Activated CD4-positive, alpha-beta T cell treated with anti-CD3 and anti-CD28 coated beads for 36 hours (primary cell): ENCODE measurements at regions not wholly inside any gene's neighbourhood (a gene's known extent, or its start where the extent isn't known, plus 50 kb on each side); places are given as distances from the start of the nearest gene placed in this dataset.
"Not testable (repeated sequence)": the region's sequence is repeated elsewhere in the genome, so short reads cannot be mapped to it uniquely, and the experiment has no call there.

Experiments used
- ATAC-seq: fragments of 200-7000 bp; cut with Tn5 transposase; one replicate; pipeline ENCODE4 v1.10.0; 2021; ENCODE audit warnings: mild to moderate bottlenecking, moderate library complexity
- CTCF ChIA-PET: fragments of 350-600 bp; sonication (Branson Sonifier 250); formaldehyde crosslinking; loops from one replicate; lab custom pipeline; 2021; ENCODE audit warnings: antibody characterized with exemption; lab: Charles Lee
- POLR2A ChIA-PET: fragments of 350-600 bp; sonication (Branson Sonifier 250); formaldehyde crosslinking; loops from one replicate; lab custom pipeline; 2021; ENCODE audit warnings: antibody characterized with exemption, inconsistent platforms; lab: Charles Lee
- DNase-seq: peaks from one replicate; pipeline ENCODE4 v3.0.0-alpha.2; 2020
- H3K27ac Mint-ChIP-seq: one replicate; pipeline ENCODE4 v1.8.0; 2021; ENCODE audit warnings: mixed read lengths
- H3K27me3 Mint-ChIP-seq: one replicate; pipeline ENCODE4 v1.8.0; 2021; ENCODE audit warnings: mixed read lengths
- H3K36me3 Mint-ChIP-seq: one replicate; pipeline ENCODE4 v1.8.0; 2021; ENCODE audit warnings: low read depth, mixed read lengths
- H3K4me1 Mint-ChIP-seq: one replicate; pipeline ENCODE4 v1.8.0; 2021; ENCODE audit warnings: mixed read lengths
- H3K4me3 Mint-ChIP-seq: one replicate; pipeline ENCODE4 v1.8.0; 2021; ENCODE audit warnings: mild to moderate bottlenecking, moderate library complexity, mixed read lengths
- H3K9me3 Mint-ChIP-seq: one replicate; pipeline ENCODE4 v1.8.0; 2021; ENCODE audit warnings: low read depth, mixed read lengths
- intact Hi-C, 2 experiments: fragments of 100-400 bp; cut with DNase I in 1 of 2; cut with micrococcal nuclease in 1 of 2; formaldehyde crosslinking; loops; one replicate each; pipeline versions ENCODE4 v1.14.2 to v1.15.1; 2022 to 2024; cut with DNase I, micrococcal nuclease

- Mint-ChIP-seq H3K4me1 (peaks cover 22% of the 10 kb centered on the region), H3K27me3 (no peaks in the 10 kb centered on the region), H3K9me3 (no peaks in the 10 kb centered on the region), H3K36me3 (no peaks in the 10 kb centered on the region), H3K27ac (peak overlapping the region; percentile 51), H3K4me3 (no peak overlapping the region)
- no peak for DNase-seq
- ChIA-PET POLR2A (no interaction called here), CTCF (interaction anchor here (0.7 kb wide), 1 partner anchor 56 kb away, joined by 3 read pairs; no protein-coding TSS in a partner anchor)
- no peak for ATAC-seq
- intact Hi-C loops: no loop called here
Measured at GRCh38 chrX:42290608-42291007, 367.3 kb upstream of the CASK start.

GRCh38 chrX:42289492-42290385 lies 366.4 kb upstream of the CASK start:
- Mint-ChIP-seq H3K36me3 (no peaks in the 10 kb centered on the region), H3K27me3 (no peaks in the 10 kb centered on the region), H3K9me3 (no peaks in the 10 kb centered on the region), H3K4me1 (peaks cover 22% of the 10 kb centered on the region), H3K27ac (peak overlapping the region; percentile 79), H3K4me3 (no peak overlapping the region)
- POLR2A ChIA-PET: no interaction called here
- peak; percentile 7 for DNase-seq
- peak; percentile 61 for ATAC-seq
- intact Hi-C loops: no loop called here
- CTCF ChIA-PET: interaction anchor here (0.6 to 0.7 kb wide), 3 partner anchors 55 to 365 kb away, joined by 3 read pairs; no protein-coding TSS in a partner anchor

- POLR2A ChIA-PET, ATAC-seq, H3K36me3 Mint-ChIP-seq, H3K9me3 Mint-ChIP-seq, H3K27ac Mint-ChIP-seq, intact Hi-C loops, H3K4me3 Mint-ChIP-seq, DNase-seq, CTCF ChIA-PET, H3K27me3 Mint-ChIP-seq: not testable (repeated sequence)
- peaks cover 22% of the 10 kb centered on the region for H3K4me1 Mint-ChIP-seq
Measured at GRCh38 chrX:42285681-42286080, 362.3 kb upstream of the CASK start.

- no peaks in the 10 kb centered on the region for H3K4me1 Mint-ChIP-seq
Measured at GRCh38 chrX:42276982-42277690, 353.8 kb upstream of the CASK start.

GRCh38 chrX:42274151-42274550 lies 350.8 kb upstream of the CASK start:
- no peaks in the 10 kb centered on the region for H3K9me3 Mint-ChIP-seq
- CTCF ChIA-PET: no interaction called here
- H3K4me1 Mint-ChIP-seq: no peaks in the 10 kb centered on the region
- no peaks in the 10 kb centered on the region for H3K36me3 Mint-ChIP-seq
- H3K27me3 Mint-ChIP-seq: no peaks in the 10 kb centered on the region
- POLR2A ChIA-PET: no interaction called here
- H3K27ac Mint-ChIP-seq: no peak overlapping the region
- DNase-seq: no peak
- H3K4me3 Mint-ChIP-seq: no peak overlapping the region
- ATAC-seq: no peak
- intact Hi-C loops: no loop called here

More at GRCh38 chrX:42276982-42277690, 353.8 kb upstream of the CASK start:
- intact Hi-C loops: no loop called here
- H3K27me3 Mint-ChIP-seq: no peaks in the 10 kb centered on the region
- no peaks in the 10 kb centered on the region for H3K36me3 Mint-ChIP-seq
- POLR2A ChIA-PET: no interaction called here
- no peak overlapping the region for H3K4me3 Mint-ChIP-seq
- no peak overlapping the region for H3K27ac Mint-ChIP-seq
- CTCF ChIA-PET: no interaction called here
- ATAC-seq: no peak
- H3K9me3 Mint-ChIP-seq: no peaks in the 10 kb centered on the region
- DNase-seq: no peak

- no peak overlapping the region for H3K4me3 Mint-ChIP-seq
- H3K4me1 Mint-ChIP-seq: no peaks in the 10 kb centered on the region
- H3K27me3 Mint-ChIP-seq: no peaks in the 10 kb centered on the region
- ChIA-PET CTCF (interaction anchor here (0.7 kb wide), 1 partner anchor 303 kb away, joined by 3 read pairs; no protein-coding TSS in a partner anchor), POLR2A (no interaction called here)
- no peak for DNase-seq
- no peak for ATAC-seq
- H3K36me3 Mint-ChIP-seq: no peaks in the 10 kb centered on the region
- no peaks in the 10 kb centered on the region for H3K9me3 Mint-ChIP-seq
- intact Hi-C loops: no loop called here
- no peak overlapping the region for H3K27ac Mint-ChIP-seq
Measured at GRCh38 chrX:42273387-42273786, 350.0 kb upstream of the CASK start.

GRCh38 chrX:42269186-42269585 lies 345.8 kb upstream of the CASK start:
- intact Hi-C loops: no loop called here
- POLR2A ChIA-PET: no interaction called here

GRCh38 chrX:42260854-42261253 lies 337.5 kb upstream of the CASK start:
- Mint-ChIP-seq H3K4me3 (no peak overlapping the region), H3K27ac (no peak overlapping the region), H3K9me3 (no peaks in the 10 kb centered on the region), H3K27me3 (no peaks in the 10 kb centered on the region), H3K36me3 (no peaks in the 10 kb centered on the region), H3K4me1 (no peaks in the 10 kb centered on the region)
- ATAC-seq (no peak), DNase-seq (no peak)
- ChIA-PET POLR2A (no interaction called here), CTCF (no interaction called here)
- intact Hi-C loops: no loop called here

More at GRCh38 chrX:42269186-42269585, 345.8 kb upstream of the CASK start:
- Mint-ChIP-seq H3K4me1 (no peaks in the 10 kb centered on the region), H3K27ac (no peak overlapping the region), H3K27me3 (no peaks in the 10 kb centered on the region), H3K4me3 (no peak overlapping the region), H3K36me3 (no peaks in the 10 kb centered on the region), H3K9me3 (no peaks in the 10 kb centered on the region)
- CTCF ChIA-PET: no interaction called here
- no peak for DNase-seq
- ATAC-seq: no peak

- intact Hi-C loops: no loop called here
- DNase-seq: no peak
- Mint-ChIP-seq H3K4me1 (no peaks in the 10 kb centered on the region), H3K9me3 (no peaks in the 10 kb centered on the region), H3K36me3 (no peaks in the 10 kb centered on the region), H3K4me3 (no peak overlapping the region), H3K27ac (no peak overlapping the region), H3K27me3 (peaks cover 2% of the 10 kb centered on the region)
- no peak for ATAC-seq
- POLR2A ChIA-PET: no interaction called here
- CTCF ChIA-PET: interaction anchor here (0.6 kb wide), 1 partner anchor 290 kb away, joined by 3 read pairs; no protein-coding TSS in a partner anchor
Measured at GRCh38 chrX:42248226-42248625, 324.9 kb upstream of the CASK start.

- H3K27me3 Mint-ChIP-seq: peaks cover 2% of the 10 kb centered on the region
- no peaks in the 10 kb centered on the region for H3K4me1 Mint-ChIP-seq
- DNase-seq: no peak
- no peak overlapping the region for H3K27ac Mint-ChIP-seq
- ChIA-PET POLR2A (no interaction called here), CTCF (no interaction called here)
- intact Hi-C loops: no loop called here
- no peak for ATAC-seq
- H3K36me3 Mint-ChIP-seq: no peaks in the 10 kb centered on the region
- no peak overlapping the region for H3K4me3 Mint-ChIP-seq
- H3K9me3 Mint-ChIP-seq: no peaks in the 10 kb centered on the region
Measured at GRCh38 chrX:42247241-42247640, 323.9 kb upstream of the CASK start.

- ChIA-PET POLR2A (no interaction called here), CTCF (no interaction called here)
- Mint-ChIP-seq H3K27me3 (peaks cover 2% of the 10 kb centered on the region), H3K27ac (no peak overlapping the region), H3K4me3 (no peak overlapping the region), H3K4me1 (no peaks in the 10 kb centered on the region), H3K9me3 (no peaks in the 10 kb centered on the region), H3K36me3 (no peaks in the 10 kb centered on the region)
- ATAC-seq: no peak
- intact Hi-C loops: no loop called here
- DNase-seq: no peak
Measured at GRCh38 chrX:42246814-42247213, 323.5 kb upstream of the CASK start.

- Mint-ChIP-seq H3K9me3 (no peaks in the 10 kb centered on the region), H3K36me3 (no peaks in the 10 kb centered on the region), H3K4me1 (no peaks in the 10 kb centered on the region), H3K4me3 (no peak overlapping the region), H3K27me3 (no peaks in the 10 kb centered on the region), H3K27ac (no peak overlapping the region)
- CTCF ChIA-PET: no interaction called here
- DNase-seq: no peak
- POLR2A ChIA-PET: no interaction called here
- no peak for ATAC-seq
- intact Hi-C loops: no loop called here
Measured at GRCh38 chrX:42242004-42242403, 318.6 kb upstream of the CASK start.
